HEK293 (cell line): ENCODE measurements at regions not wholly inside any gene's neighbourhood (a gene's known extent, or its start where the extent isn't known, plus 50 kb on each side); places are given as distances from the start of the nearest gene placed in this dataset.

Source experiments
- CTCF ChIA-PET: fragments of 350-600 bp; formaldehyde crosslinking; extraction: SDS; loops from one replicate; lab custom pipeline; 2021; ENCODE audit warnings: antibody characterized with exemption; lab: Yijun Ruan, JAX
- POLR2A ChIA-PET: fragments of 300-600 bp; formaldehyde crosslinking; extraction: SDS; loops from one replicate; lab custom pipeline; 2020; ENCODE audit warnings: antibody characterized with exemption, inconsistent platforms; lab: Yijun Ruan, JAX
- H3K27ac ChIP-seq: fragments of 200-500 bp; sonication (Bioruptor generic); 2 replicates; pipeline ENCODE4 v1.5.1; 2014; ENCODE audit warnings: low read depth, low read length, control low read depth, inconsistent platforms; ENCODE audit errors: extremely low read depth
- H3K36me3 ChIP-seq, 2 experiments: fragments of 200-500 bp in 1 of 2; sonication (Bioruptor generic) in 1 of 2; 1 replicate in 1 of 2; 2 replicates in 1 of 2; pipeline ENCODE4 v1.5.1; 2014 to 2017; ENCODE audit warnings: inconsistent platforms in 2 of 2, low read length in 2 of 2; ENCODE audit not compliant: control insufficient read depth in 2 of 2, insufficient read depth in 1 of 2
- H3K4me1 ChIP-seq: fragments of 200-500 bp; sonication (Bioruptor generic); 2 replicates; pipeline ENCODE4 v1.5.1; 2014; ENCODE audit warnings: mild to moderate bottlenecking, low read length, inconsistent platforms; ENCODE audit not compliant: control insufficient read depth, insufficient read depth
- H3K4me3 ChIP-seq: 2 replicates; pipeline ENCODE4 v1.5.1; 2011; ENCODE audit warnings: low read depth, mild to moderate bottlenecking, control low read depth, low read length, moderate library complexity
- H3K9me3 ChIP-seq: fragments of 200-500 bp; sonication (Bioruptor generic); 2 replicates; pipeline ENCODE4 v1.5.1; 2014; ENCODE audit warnings: low read depth, low read length, inconsistent platforms; ENCODE audit not compliant: control insufficient read depth, insufficient read depth
- BCL6B ChIP-seq: fragments of 450-650 bp; formaldehyde crosslinking; IDR thresholded peaks from 2 replicates; pipeline ENCODE4 v1.5.1; 2017; ENCODE audit warnings: missing biosample characterization, missing genetic modification characterization
- MEIS1 ChIP-seq: sonication (generic); formaldehyde crosslinking; IDR thresholded peaks from 2 replicates; pipeline ENCODE4 v1.8.1; 2022; ENCODE audit warnings: missing genetic modification reagents, mild to moderate bottlenecking, borderline replicate concordance
- ZBTB26 ChIP-seq: fragments of 450-650 bp; formaldehyde crosslinking; optimal IDR thresholded peaks from 2 replicates; pipeline ENCODE3; 2016; ENCODE audit warnings: missing biosample characterization, mild to moderate bottlenecking, missing genetic modification characterization
- ZBTB7A ChIP-seq: fragments of 450-650 bp; formaldehyde crosslinking; IDR thresholded peaks from 2 replicates; pipeline ENCODE4 v1.5.1; 2016; ENCODE audit warnings: low read depth, missing biosample characterization, missing genetic modification characterization
- ZBTB8A ChIP-seq: fragments of 450-650 bp; formaldehyde crosslinking; IDR thresholded peaks from 2 replicates; pipeline ENCODE4 v1.5.1; 2016; ENCODE audit warnings: missing biosample characterization, missing genetic modification characterization
- ZNF10 ChIP-seq: fragments of 450-650 bp; formaldehyde crosslinking; IDR thresholded peaks from 2 replicates; pipeline ENCODE4 v1.5.1; 2017; ENCODE audit warnings: missing biosample characterization, missing genetic modification characterization
- ZNF138 ChIP-seq: fragments of 450-650 bp; formaldehyde crosslinking; IDR thresholded peaks from 2 replicates; pipeline ENCODE4 v1.5.1; 2016; ENCODE audit warnings: missing biosample characterization, missing genetic modification characterization, borderline replicate concordance
- ZNF140 ChIP-seq: fragments of 450-650 bp; formaldehyde crosslinking; IDR thresholded peaks from 2 replicates; pipeline ENCODE4 v1.5.1; 2016; ENCODE audit warnings: missing biosample characterization, missing genetic modification characterization
- ZNF146 ChIP-seq: fragments of 450-650 bp; formaldehyde crosslinking; IDR thresholded peaks from 2 replicates; pipeline ENCODE4 v1.5.1; 2016; ENCODE audit warnings: missing biosample characterization, missing genetic modification characterization
- ZNF175 ChIP-seq: fragments of 450-650 bp; formaldehyde crosslinking; IDR thresholded peaks from 2 replicates; pipeline ENCODE4 v1.5.1; 2016; ENCODE audit warnings: missing biosample characterization, missing genetic modification characterization
- ZNF202 ChIP-seq: fragments of 450-650 bp; formaldehyde crosslinking; IDR thresholded peaks from 2 replicates; pipeline ENCODE4 v1.5.1; 2016; ENCODE audit warnings: missing biosample characterization, missing genetic modification characterization, borderline replicate concordance
- ZNF223 ChIP-seq: fragments of 450-650 bp; formaldehyde crosslinking; IDR thresholded peaks from 2 replicates; pipeline ENCODE4 v1.5.1; 2016; ENCODE audit warnings: missing biosample characterization, missing genetic modification characterization
- ZNF248 ChIP-seq: fragments of 450-650 bp; formaldehyde crosslinking; IDR thresholded peaks from 2 replicates; pipeline ENCODE4 v1.5.1; 2017; ENCODE audit warnings: missing biosample characterization, missing genetic modification characterization
- ZNF26 ChIP-seq: fragments of 450-650 bp; formaldehyde crosslinking; IDR thresholded peaks from 2 replicates; pipeline ENCODE4 v1.5.1; 2016; ENCODE audit warnings: missing biosample characterization, missing genetic modification characterization
- ZNF292 ChIP-seq: fragments of 450-650 bp; formaldehyde crosslinking; IDR thresholded peaks from 2 replicates; pipeline ENCODE4 v1.5.1; 2016; ENCODE audit warnings: low read depth, missing biosample characterization, missing genetic modification characterization, borderline replicate concordance
- ZNF324 ChIP-seq: fragments of 450-650 bp; formaldehyde crosslinking; IDR thresholded peaks from 2 replicates; pipeline ENCODE4 v1.5.1; 2016; ENCODE audit warnings: missing biosample characterization, missing genetic modification characterization
- ZNF394 ChIP-seq: fragments of 450-650 bp; formaldehyde crosslinking; IDR thresholded peaks from 2 replicates; pipeline ENCODE4 v1.5.1; 2016; ENCODE audit warnings: missing biosample characterization, missing genetic modification characterization, mild to moderate bottlenecking, moderate library complexity, borderline replicate concordance
- ZNF514 ChIP-seq: fragments of 450-650 bp; formaldehyde crosslinking; IDR thresholded peaks from 2 replicates; pipeline ENCODE4 v1.5.1; 2016; ENCODE audit warnings: missing biosample characterization, missing genetic modification characterization
- ZNF529 ChIP-seq: fragments of 450-650 bp; formaldehyde crosslinking; IDR thresholded peaks from 2 replicates; pipeline ENCODE4 v1.5.1; 2017; ENCODE audit warnings: missing genetic modification characterization, missing biosample characterization; ENCODE audit not compliant: insufficient replicate concordance
- ZNF560 ChIP-seq: fragments of 450-650 bp; formaldehyde crosslinking; IDR thresholded peaks from 2 replicates; pipeline ENCODE4 v1.5.1; 2017; ENCODE audit warnings: missing biosample characterization, missing genetic modification characterization, borderline replicate concordance
- ZNF621 ChIP-seq: fragments of 450-650 bp; formaldehyde crosslinking; IDR thresholded peaks from 2 replicates; pipeline ENCODE4 v1.5.1; 2017; ENCODE audit warnings: missing biosample characterization, missing genetic modification characterization
- ZNF623 ChIP-seq: fragments of 450-650 bp; formaldehyde crosslinking; IDR thresholded peaks from 2 replicates; pipeline ENCODE4 v1.5.1; 2016; ENCODE audit warnings: missing biosample characterization, missing genetic modification characterization
- ZNF776 ChIP-seq: fragments of 450-650 bp; formaldehyde crosslinking; IDR thresholded peaks from 2 replicates; pipeline ENCODE4 v1.5.0; 2017; ENCODE audit warnings: missing biosample characterization, missing genetic modification characterization, borderline replicate concordance
- ZNF791 ChIP-seq: fragments of 450-650 bp; formaldehyde crosslinking; IDR thresholded peaks from 2 replicates; pipeline ENCODE4 v1.5.1; 2016; ENCODE audit warnings: missing biosample characterization, missing genetic modification characterization
- ZSCAN30 ChIP-seq: fragments of 450-650 bp; IDR thresholded peaks from 2 replicates; pipeline ENCODE4 v1.5.1; 2018; ENCODE audit warnings: missing biosample characterization, mild to moderate bottlenecking, missing genetic modification characterization, moderate library complexity
- TF ChIP-seq, protein P1 (sequence below): fragments of 450-650 bp; formaldehyde crosslinking; IDR thresholded peaks from 2 replicates; pipeline ENCODE4 v1.5.1; 2016; ENCODE audit warnings: missing biosample characterization, missing genetic modification characterization

- TF ChIP-seq ZNF248 (tag by site-specific recombination) = no peak
- TF ChIP-seq, all 188 proteins: peak for 0
These were observed 475.2 kb downstream of the TCERG1L start (continued) for GRCh38 chr10:130836344-130836743.

- Histone ChIP-seq H3K36me3 (no peaks in the 10 kb centered on the region), H3K4me3 (no peak overlapping the region), H3K4me1 (no peaks in the 10 kb centered on the region), H3K27ac (no peak overlapping the region), H3K9me3 (no peaks in the 10 kb centered on the region)
- CTCF ChIA-PET = no interaction called here
- POLR2A ChIA-PET = no interaction called here
- no peak for TF ChIP-seq ZNF140
- TF ChIP-seq, protein P1, sequence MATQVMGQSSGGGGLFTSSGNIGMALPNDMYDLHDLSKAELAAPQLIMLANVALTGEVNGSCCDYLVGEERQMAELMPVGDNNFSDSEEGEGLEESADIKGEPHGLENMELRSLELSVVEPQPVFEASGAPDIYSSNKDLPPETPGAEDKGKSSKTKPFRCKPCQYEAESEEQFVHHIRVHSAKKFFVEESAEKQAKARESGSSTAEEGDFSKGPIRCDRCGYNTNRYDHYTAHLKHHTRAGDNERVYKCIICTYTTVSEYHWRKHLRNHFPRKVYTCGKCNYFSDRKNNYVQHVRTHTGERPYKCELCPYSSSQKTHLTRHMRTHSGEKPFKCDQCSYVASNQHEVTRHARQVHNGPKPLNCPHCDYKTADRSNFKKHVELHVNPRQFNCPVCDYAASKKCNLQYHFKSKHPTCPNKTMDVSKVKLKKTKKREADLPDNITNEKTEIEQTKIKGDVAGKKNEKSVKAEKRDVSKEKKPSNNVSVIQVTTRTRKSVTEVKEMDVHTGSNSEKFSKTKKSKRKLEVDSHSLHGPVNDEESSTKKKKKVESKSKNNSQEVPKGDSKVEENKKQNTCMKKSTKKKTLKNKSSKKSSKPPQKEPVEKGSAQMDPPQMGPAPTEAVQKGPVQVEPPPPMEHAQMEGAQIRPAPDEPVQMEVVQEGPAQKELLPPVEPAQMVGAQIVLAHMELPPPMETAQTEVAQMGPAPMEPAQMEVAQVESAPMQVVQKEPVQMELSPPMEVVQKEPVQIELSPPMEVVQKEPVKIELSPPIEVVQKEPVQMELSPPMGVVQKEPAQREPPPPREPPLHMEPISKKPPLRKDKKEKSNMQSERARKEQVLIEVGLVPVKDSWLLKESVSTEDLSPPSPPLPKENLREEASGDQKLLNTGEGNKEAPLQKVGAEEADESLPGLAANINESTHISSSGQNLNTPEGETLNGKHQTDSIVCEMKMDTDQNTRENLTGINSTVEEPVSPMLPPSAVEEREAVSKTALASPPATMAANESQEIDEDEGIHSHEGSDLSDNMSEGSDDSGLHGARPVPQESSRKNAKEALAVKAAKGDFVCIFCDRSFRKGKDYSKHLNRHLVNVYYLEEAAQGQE (tag by site-specific recombination) = no peak
- no peak for TF ChIP-seq ZNF223 (tag by site-specific recombination)
- TF ChIP-seq ZNF10 (tag by site-specific recombination) = no peak
- no peak for TF ChIP-seq ZNF623 (tag by site-specific recombination)
- TF ChIP-seq BCL6B (tag by site-specific recombination) = no peak
- no peak for TF ChIP-seq ZNF324
- TF ChIP-seq ZNF202 (tag by site-specific recombination) = no peak
- no peak for TF ChIP-seq ZSCAN30 (tag by site-specific recombination)
- TF ChIP-seq ZBTB7A (tag by site-specific recombination) = no peak
- no peak for TF ChIP-seq ZNF560 (tag by site-specific recombination)
- TF ChIP-seq ZNF146 = no peak
- no peak for TF ChIP-seq ZNF26 (tag by site-specific recombination)
- TF ChIP-seq ZNF529 (tag by site-specific recombination) = no peak
These were observed 468.4 kb downstream of the TCERG1L start for GRCh38 chr10:130843051-130843653.

DNA sequence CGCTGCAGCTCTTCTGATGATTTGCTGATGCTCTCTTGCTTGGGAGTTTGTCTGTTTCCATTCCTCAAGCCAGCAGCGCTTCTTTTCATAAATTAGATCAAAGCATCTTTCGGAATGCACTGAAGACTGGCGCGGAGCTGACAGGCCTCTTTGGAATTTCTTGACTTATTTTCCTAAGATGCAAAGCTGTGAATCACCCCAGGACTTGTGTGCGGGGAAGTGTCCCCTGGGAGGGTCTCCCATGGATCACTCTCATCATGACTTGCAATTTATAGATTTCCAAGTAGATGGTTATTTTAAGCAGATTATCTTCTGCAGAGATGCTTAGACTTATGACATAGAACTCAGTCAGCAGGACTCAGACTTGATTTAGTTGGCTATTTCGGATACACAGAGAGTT lies 467.2 kb downstream of the TCERG1L start:
- POLR2A ChIA-PET = no interaction called here
- no peak overlapping the region for H3K27ac ChIP-seq
- CTCF ChIA-PET = no interaction called here
- no peaks in the 10 kb centered on the region for H3K4me1 ChIP-seq
- no peaks in the 10 kb centered on the region for H3K9me3 ChIP-seq
- H3K4me3 ChIP-seq = no peak overlapping the region
- no peaks in the 10 kb centered on the region for H3K36me3 ChIP-seq
- TF ChIP-seq MEIS1 (CRISPR knock-in tag) = no peak
- TF ChIP-seq ZSCAN30 (tag by site-specific recombination) = no peak
- no peak for TF ChIP-seq ZNF138
- no peak for TF ChIP-seq ZNF175 (tag by site-specific recombination)
- TF ChIP-seq ZNF514 (tag by site-specific recombination) = no peak
- no peak for TF ChIP-seq ZNF324
- TF ChIP-seq ZBTB8A = no peak
- no peak for TF ChIP-seq ZNF791 (tag by site-specific recombination)
- TF ChIP-seq ZBTB26 (tag by site-specific recombination) = no peak
- TF ChIP-seq ZNF776 (tag by site-specific recombination) = no peak
- TF ChIP-seq ZNF292 (tag by site-specific recombination) = no peak
- TF ChIP-seq ZNF621 (tag by site-specific recombination) = no peak
- TF ChIP-seq ZNF394 (tag by site-specific recombination) = no peak
